ENCODE measurements at regions not wholly inside any gene's neighbourhood (a gene's known extent, or its start where the extent isn't known, plus 50 kb on each side); places are given as distances from the start of the nearest gene placed in this dataset.

DNA sequence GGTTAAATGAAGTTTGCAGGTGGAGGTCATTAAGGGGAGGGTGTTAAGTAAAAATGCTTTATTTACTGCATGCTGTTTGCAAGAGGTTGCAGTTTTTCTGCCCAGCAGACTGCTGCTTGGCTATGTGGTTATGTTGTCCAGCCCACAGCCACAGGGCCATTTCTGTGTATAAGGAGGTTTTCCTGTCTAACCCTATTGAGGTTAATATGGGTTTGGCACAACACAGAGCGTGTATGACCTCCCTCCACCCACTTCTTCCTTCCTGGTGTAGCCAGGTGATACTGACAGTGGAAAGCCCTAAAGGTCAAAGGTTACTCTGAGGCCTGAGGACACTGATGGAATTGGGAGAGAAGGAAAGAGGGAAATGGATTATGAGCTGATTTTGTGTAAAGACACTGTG lies 253.7 kb upstream of the PWP1 start:
- in situ Hi-C loops (cut with HindIII; ENCODE audit: extremely low pct_ligation_motif_present, low pct_unique_long_range_greater_than_20kb) = no loop called here
- 0 out of 2 replicates have a peak, but pooled peaks cover 4% of the 10 kb centered on the region for H3K4me1 ChIP-seq (ENCODE audit: insufficient read depth, low read length)
- no peaks in the 10 kb centered on the region for H3K27me3 ChIP-seq (ENCODE audit: control insufficient read depth in 1 of 2, insufficient read depth in 2 of 2, low read length in 2 of 2)
- DNase-seq (ENCODE audit: low spot score) = no peak
- no peaks in the 10 kb centered on the region; a peak in 1 of 5 replicates for H3K36me3 ChIP-seq (replicated peaks in 1 of 2; ENCODE audit: control insufficient read depth in 1 of 2, insufficient read depth in 2 of 2, low read length in 2 of 2)
- H4K20me1 ChIP-seq (ENCODE audit: insufficient read depth, low read length) = no peaks in the 10 kb centered on the region
- no peak for FAIRE-seq
- H3K4me2 ChIP-seq (ENCODE audit: low read depth, low read length) = no peak overlapping the region
- no peak for TF ChIP-seq MXD4 (CRISPR knock-in tag; IDR thresholded peaks at IDR 0.05)
- TF ChIP-seq, protein P1, sequence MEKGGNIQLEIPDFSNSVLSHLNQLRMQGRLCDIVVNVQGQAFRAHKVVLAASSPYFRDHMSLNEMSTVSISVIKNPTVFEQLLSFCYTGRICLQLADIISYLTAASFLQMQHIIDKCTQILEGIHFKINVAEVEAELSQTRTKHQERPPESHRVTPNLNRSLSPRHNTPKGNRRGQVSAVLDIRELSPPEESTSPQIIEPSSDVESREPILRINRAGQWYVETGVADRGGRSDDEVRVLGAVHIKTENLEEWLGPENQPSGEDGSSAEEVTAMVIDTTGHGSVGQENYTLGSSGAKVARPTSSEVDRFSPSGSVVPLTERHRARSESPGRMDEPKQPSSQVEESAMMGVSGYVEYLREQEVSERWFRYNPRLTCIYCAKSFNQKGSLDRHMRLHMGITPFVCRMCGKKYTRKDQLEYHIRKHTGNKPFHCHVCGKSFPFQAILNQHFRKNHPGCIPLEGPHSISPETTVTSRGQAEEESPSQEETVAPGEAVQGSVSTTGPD (CRISPR knock-in tag; IDR thresholded peaks at IDR 0.05) = no peak
- no peak for TF ChIP-seq TARDBP (CRISPR knock-in tag; IDR thresholded peaks at IDR 0.05)
- TF ChIP-seq SIX1 (CRISPR knock-in tag; IDR thresholded peaks at IDR 0.05; ENCODE audit: borderline replicate concordance) = no peak
- no peak for TF ChIP-seq BRCA1 (CRISPR knock-in tag; IDR thresholded peaks at IDR 0.05)
- no peak for TF ChIP-seq PHF21A (CRISPR knock-in tag; IDR thresholded peaks at IDR 0.05)
- TF ChIP-seq TOPORS (CRISPR knock-in tag; IDR thresholded peaks at IDR 0.05) = no peak
- H3K27ac ChIP-seq (ENCODE audit: extremely low read length, insufficient read depth, low read length) = no peak overlapping the region
- no peak overlapping the region for H2AFZ ChIP-seq (ENCODE audit: low read length)
- no TSS peak for BruUV-seq (replicated peaks)
- no peaks in the 10 kb centered on the region for H3K79me2 ChIP-seq (ENCODE audit: insufficient read depth, low read length)
- no peak for ATAC-seq
- intact Hi-C loops (cut with micrococcal nuclease; ENCODE audit: unreplicated experiment) = no loop called here
- ChIA-PET CTCF (ENCODE audit: low intra/inter-chr PET ratio, low total read pairs) (no interaction called here), POLR2A (no interaction called here)
- no peak overlapping the region for H3K4me3 ChIP-seq (replicated peaks in 1 of 3; ENCODE audit: insufficient read depth in 1 of 3, low read depth in 2 of 3, low read length in 3 of 3)
- no peak overlapping the region for H3K9ac ChIP-seq (ENCODE audit: insufficient read depth, low read depth, low read length)
- H3K9me3 ChIP-seq (ENCODE audit: low read length) = no peaks in the 10 kb centered on the region
- 75% methylated on average over 1 of the region's 1 CpG for WGBS (ENCODE audit: low lambda C conversion rate)

DNA sequence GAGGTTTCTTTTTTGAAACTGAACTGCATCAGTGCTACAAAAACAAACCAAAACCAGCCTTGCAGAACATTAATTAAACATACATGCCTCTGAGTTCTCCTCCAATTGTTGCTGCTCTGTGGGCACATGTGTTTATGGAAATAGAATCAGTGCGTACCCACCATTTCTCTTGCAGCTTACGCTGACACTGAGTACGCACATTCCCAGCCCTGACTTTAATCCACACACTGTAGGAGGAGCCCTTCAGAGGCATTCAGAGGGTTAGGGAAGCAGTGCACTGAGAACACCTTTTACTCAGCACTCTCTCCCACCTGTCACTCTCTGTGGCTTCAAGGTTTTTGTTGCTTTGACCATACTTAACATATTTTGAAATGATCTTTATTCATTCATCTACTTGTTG lies 250.5 kb upstream of the PWP1 start:
- 92% methylated on average over 3 of the region's 3 CpGs for whole genome bisulfite sequencing (ENCODE audit: low lambda C conversion rate)
- H3K36me3 ChIP-seq (replicated peaks in 1 of 2; ENCODE audit: control insufficient read depth in 1 of 2, insufficient read depth in 2 of 2, low read length in 2 of 2) = no peaks in the 10 kb centered on the region
- no peaks in the 10 kb centered on the region for H3K27me3 ChIP-seq (ENCODE audit: control insufficient read depth in 1 of 2, insufficient read depth in 2 of 2, low read length in 2 of 2)
- no peak for DNase-seq (ENCODE audit: low spot score)
- H3K79me2 ChIP-seq (ENCODE audit: insufficient read depth, low read length) = no peaks in the 10 kb centered on the region
- FAIRE-seq = no peak
- H4K20me1 ChIP-seq (ENCODE audit: insufficient read depth, low read length) = no peaks in the 10 kb centered on the region
- TF ChIP-seq TSC22D2 (CRISPR knock-in tag; IDR thresholded peaks at IDR 0.05; ENCODE audit: borderline replicate concordance) (no peak), BHLHE40 (IDR thresholded peaks at IDR 0.05; ENCODE audit: low read length) (no peak), ZNF24 (IDR thresholded peaks at IDR 0.05) (no peak), ZNF772 (CRISPR knock-in tag; IDR thresholded peaks at IDR 0.05) (no peak), ZNF501 (CRISPR knock-in tag; IDR thresholded peaks at IDR 0.05) (no peak)
- TF ChIP-seq, protein P2, sequence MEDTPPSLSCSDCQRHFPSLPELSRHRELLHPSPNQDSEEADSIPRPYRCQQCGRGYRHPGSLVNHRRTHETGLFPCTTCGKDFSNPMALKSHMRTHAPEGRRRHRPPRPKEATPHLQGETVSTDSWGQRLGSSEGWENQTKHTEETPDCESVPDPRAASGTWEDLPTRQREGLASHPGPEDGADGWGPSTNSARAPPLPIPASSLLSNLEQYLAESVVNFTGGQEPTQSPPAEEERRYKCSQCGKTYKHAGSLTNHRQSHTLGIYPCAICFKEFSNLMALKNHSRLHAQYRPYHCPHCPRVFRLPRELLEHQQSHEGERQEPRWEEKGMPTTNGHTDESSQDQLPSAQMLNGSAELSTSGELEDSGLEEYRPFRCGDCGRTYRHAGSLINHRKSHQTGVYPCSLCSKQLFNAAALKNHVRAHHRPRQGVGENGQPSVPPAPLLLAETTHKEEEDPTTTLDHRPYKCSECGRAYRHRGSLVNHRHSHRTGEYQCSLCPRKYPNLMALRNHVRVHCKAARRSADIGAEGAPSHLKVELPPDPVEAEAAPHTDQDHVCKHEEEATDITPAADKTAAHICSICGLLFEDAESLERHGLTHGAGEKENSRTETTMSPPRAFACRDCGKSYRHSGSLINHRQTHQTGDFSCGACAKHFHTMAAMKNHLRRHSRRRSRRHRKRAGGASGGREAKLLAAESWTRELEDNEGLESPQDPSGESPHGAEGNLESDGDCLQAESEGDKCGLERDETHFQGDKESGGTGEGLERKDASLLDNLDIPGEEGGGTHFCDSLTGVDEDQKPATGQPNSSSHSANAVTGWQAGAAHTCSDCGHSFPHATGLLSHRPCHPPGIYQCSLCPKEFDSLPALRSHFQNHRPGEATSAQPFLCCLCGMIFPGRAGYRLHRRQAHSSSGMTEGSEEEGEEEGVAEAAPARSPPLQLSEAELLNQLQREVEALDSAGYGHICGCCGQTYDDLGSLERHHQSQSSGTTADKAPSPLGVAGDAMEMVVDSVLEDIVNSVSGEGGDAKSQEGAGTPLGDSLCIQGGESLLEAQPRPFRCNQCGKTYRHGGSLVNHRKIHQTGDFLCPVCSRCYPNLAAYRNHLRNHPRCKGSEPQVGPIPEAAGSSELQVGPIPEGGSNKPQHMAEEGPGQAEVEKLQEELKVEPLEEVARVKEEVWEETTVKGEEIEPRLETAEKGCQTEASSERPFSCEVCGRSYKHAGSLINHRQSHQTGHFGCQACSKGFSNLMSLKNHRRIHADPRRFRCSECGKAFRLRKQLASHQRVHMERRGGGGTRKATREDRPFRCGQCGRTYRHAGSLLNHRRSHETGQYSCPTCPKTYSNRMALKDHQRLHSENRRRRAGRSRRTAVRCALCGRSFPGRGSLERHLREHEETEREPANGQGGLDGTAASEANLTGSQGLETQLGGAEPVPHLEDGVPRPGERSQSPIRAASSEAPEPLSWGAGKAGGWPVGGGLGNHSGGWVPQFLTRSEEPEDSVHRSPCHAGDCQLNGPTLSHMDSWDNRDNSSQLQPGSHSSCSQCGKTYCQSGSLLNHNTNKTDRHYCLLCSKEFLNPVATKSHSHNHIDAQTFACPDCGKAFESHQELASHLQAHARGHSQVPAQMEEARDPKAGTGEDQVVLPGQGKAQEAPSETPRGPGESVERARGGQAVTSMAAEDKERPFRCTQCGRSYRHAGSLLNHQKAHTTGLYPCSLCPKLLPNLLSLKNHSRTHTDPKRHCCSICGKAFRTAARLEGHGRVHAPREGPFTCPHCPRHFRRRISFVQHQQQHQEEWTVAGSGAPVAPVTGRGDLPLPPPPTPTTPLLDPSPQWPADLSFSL (CRISPR knock-in tag; IDR thresholded peaks at IDR 0.05) = no peak
- no peak overlapping the region for H3K27ac ChIP-seq (ENCODE audit: extremely low read length, insufficient read depth, low read length)
- H3K9ac ChIP-seq (ENCODE audit: insufficient read depth, low read depth, low read length) = no peak overlapping the region
- no peak overlapping the region for H2AFZ ChIP-seq (ENCODE audit: low read length)
- no peak overlapping the region for H3K4me3 ChIP-seq (replicated peaks in 1 of 3; ENCODE audit: insufficient read depth in 1 of 3, low read depth in 2 of 3, low read length in 3 of 3)
- no TSS peak for BruUV-seq (replicated peaks)
- in situ Hi-C loops (cut with HindIII; ENCODE audit: extremely low pct_ligation_motif_present, low pct_unique_long_range_greater_than_20kb) (no loop called here), intact Hi-C loops (cut with micrococcal nuclease; ENCODE audit: unreplicated experiment) (no loop called here)
- 0 out of 2 replicates have a peak, but pooled peaks cover 5% of the 10 kb centered on the region for H3K4me1 ChIP-seq (ENCODE audit: insufficient read depth, low read length)
- ChIA-PET POLR2A (no interaction called here), CTCF (ENCODE audit: low intra/inter-chr PET ratio, low total read pairs) (no interaction called here)
- no peak for ATAC-seq
- no peaks in the 10 kb centered on the region for H3K9me3 ChIP-seq (ENCODE audit: low read length)
- H3K4me2 ChIP-seq (ENCODE audit: low read depth, low read length) = no peak overlapping the region
